CMK (cell line): ENCODE measurements at regions not wholly inside any gene's neighbourhood (a gene's known extent, or its start where the extent isn't known, plus 50 kb on each side); places are given as distances from the start of the nearest gene placed in this dataset.

Source experiments
- DNase-seq: peaks from one replicate; pipeline ENCODE4 v3.0.0-alpha.2; 2010; ENCODE audit warnings: low read depth

GRCh38 chr14:101135796-101136742, 232.5 kb upstream of the RTL1 start:
- DNase-seq, result no peak

- DNase-seq, result no peak
Observed at GRCh38 chr14:101137234-101137633, 233.7 kb upstream of the RTL1 start.

- DNase-seq, result no peak
Observed at GRCh38 chr14:101147848-101148247, 244.3 kb upstream of the RTL1 start.

GRCh38 chr14:101150039-101150610, 246.6 kb upstream of the RTL1 start:
- no peak for DNase-seq

- no peak for DNase-seq
Observed at GRCh38 chr14:101151226-101151926, 247.9 kb upstream of the RTL1 start.

DNA sequence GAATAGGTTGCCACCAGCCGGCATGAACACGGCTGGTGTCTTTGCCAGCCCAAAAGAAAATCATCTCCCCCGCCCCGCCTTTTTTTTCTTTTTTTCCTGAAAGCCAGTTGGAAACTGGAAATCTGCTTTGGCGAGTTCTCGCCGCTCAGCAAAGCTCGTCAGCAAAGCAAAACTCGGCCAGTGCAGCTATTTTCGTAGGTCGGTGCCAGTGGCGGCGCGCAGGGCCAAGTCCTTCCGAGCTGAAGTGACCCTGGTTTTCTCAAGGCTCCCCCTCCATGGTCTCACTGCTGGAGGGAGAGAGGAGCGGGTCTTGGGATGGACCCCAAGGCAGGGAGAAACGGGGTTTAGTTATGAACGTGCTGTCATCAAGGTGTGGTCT, 248.4 kb upstream of the RTL1 start:
- DNase-seq, result no peak

GRCh38 chr14:101152855-101153254, 249.3 kb upstream of the RTL1 start:
- DNase-seq, result no peak

GRCh38 chr14:101153691-101154090, 250.2 kb upstream of the RTL1 start:
- no peak for DNase-seq

GRCh38 chr14:101155575-101155974, 252.1 kb upstream of the RTL1 start:
- DNase-seq, result no peak

DNA sequence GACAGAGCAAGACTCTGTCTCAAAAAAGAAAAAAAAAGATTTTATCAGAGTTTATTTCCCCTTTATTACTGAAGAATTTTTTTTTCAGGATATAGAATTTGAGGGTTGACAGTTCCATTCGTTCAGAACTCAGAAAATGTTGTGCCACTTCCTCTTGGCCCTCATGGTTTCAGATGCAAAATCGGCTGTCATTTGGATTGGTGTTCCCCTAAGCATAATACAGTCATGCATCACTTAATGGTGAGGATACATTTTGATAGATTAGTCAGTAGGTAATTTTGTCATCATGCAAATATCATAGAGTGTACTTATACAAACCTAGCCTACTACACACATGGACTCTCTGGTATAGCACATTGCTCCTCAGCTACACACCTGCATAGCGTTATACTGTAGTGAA, 263.9 kb upstream of the RTL1 start:
- no peak for DNase-seq

DNA sequence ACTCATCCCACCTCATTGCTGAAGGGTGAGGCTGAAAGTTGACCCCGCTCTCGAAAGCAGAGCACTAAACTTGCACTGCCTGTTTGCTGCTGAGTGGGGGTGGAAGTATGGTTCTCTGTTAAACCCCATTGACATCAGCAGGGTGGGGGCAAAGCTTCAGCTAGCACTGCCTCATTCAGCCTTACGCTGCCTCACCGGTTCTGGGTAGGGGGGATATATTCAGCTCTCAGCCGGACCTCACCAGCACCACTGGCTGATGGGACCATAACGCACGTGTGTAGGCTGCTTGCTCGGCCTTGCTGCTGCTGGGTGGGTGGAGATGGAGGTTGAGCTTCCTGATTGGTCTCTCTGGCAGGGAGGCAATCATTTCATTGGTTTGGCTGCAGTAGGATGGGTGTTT, 265.7 kb upstream of the RTL1 start:
- no peak for DNase-seq

DNA sequence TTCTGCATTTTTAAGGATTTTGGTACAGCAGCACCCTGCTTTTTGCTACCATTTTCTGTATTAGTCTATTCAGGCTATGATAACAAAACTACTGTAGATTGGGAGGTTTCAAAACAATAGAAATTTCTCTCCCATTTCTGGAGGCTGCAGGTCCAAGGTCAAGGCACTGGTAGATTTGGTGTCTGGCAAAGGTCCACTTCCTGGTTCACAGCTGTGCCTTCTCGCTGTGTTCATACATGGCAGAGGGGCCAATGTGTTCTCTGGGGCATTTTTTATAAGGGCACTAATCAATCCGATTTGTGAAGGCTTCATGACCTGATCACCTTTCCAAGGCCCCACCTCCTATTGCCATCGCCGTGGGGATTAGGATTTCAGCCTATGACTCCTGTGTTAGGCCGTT, 268.1 kb upstream of the RTL1 start:
- DNase-seq, result no peak

GRCh38 chr14:101173698-101174521, 270.4 kb upstream of the RTL1 start:
- DNase-seq, result no peak

DNA sequence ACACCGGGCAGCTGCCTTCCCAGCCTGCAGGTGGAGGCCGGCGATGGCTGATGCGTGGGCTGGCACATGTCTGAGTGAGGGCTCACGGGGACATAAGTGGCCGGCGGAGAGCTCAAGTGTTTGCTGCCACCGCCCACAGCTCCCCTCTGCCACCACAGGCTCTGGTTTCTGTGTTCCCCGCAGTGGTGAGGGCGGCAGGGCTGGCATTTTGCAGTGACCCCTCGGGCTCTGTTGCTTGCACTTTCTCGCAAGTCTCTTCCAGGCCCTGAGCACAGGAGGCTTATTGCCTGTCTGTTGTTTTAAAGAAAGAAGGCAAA, 271.0 kb upstream of the RTL1 start:
- DNase-seq, result no peak

DNA sequence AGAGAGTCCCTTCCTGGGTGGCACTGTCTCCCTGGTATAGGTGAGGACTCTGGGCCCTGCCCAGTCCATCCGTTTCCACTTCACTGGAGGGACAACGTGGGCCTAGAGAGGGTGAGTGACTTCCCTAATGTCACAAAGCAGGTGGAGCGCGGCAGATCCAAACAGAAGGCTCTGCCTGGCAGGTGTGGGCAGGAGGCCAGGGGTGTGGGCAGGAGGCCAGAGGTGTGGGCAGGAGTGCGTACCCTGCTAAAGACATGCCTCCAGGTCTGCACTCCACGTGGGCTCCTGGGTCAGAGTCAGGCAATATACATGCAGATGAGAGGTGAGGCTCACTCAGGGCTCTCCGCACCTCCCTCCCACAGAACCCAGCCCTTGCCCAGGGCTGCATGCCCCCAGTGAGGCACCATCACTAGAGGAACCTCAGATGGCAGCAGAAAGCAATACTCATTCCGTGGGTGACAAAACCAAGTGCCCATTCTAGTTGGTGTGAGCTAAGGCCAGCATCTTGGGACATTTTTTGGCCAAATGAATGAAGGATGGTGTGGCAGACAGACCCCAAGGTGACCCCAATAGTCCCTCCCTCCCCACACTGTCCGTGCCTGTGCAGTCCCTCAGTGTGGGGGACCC, 271.6 kb upstream of the RTL1 start:
- no peak for DNase-seq

- no peak for DNase-seq
Observed at GRCh38 chr14:101175731-101176534, 272.4 kb upstream of the RTL1 start.

DNA sequence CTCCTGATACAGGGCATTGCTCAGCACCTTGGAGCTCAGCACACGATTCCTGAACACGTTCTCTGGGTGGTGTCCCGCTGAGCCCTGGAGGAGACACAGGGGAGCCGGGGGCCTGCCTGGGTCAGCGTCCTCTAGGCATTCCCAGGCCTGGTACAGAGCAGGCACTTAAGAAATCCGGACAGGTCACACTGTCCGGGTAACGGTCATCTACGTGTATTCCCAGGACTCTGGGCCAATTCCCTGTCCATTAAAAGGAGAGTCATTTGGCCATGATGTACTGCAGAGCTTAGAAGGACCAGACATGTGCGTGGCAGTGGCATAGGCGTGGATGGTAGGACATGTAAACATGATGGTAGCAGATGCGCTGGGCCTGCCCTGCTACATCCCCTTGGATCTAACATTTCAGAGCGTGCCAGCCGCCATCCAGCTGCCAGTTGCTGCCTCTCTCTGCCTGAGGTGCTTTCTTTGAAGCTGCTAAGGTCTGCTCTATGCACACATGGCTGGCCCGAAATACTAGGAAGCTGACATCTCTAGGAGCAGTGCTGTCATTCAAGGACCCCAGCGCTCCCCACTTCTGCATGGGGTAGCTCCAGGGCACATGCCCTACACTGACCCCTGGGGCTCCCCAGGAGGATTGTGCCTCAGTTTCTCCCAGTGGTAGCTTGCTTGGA, 273.1 kb upstream of the RTL1 start:
- DNase-seq, result no peak

- no peak for DNase-seq
Observed at GRCh38 chr14:101177301-101177971, 273.9 kb upstream of the RTL1 start.

DNA sequence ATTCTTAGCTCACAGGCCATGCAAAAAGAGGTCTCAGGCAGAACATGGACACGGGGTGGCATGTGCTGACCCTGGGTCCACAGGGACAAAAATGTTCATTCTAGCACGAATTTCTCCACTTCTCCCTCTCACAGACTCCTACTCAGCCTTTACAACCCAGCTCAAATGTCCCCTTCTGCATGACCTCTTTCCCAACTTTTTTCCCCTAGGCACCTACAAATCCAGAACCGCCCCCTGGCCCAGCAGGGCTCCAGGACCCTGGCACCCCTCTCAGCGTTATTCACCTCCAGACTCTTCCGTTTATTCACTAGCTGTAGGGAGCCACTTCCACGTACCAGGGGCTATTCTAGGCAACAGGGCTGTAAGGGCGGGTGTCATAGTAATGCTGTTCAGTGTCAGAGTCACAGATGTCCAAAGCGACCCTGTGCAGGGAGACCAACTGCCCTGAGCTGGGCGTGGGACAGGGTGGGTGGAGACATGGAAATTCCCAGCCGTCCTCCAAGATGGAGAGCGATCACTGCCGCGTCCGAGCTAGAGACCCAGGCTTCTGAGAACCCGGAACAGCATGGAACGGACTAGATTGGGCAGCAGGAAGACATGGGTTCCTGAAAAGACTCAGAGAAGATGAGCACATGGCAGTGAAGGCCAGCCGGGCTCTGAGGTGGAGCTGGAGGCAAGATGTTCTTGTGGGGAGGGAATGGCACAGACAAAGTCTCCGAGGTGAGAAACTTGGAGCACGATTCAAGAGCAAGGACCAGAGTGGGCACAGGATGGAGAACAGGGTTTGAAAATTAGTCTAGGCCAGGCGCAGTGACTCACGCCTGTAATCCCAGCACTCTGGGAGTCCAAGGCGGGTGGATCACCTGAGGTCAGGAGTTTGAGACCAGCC, 274.9 kb upstream of the RTL1 start:
- DNase-seq, result no peak
